ENCODE measurements at regions not wholly inside any gene's neighbourhood (a gene's known extent, or its start where the extent isn't known, plus 50 kb on each side); places are given as distances from the start of the nearest gene placed in this dataset.

DNA sequence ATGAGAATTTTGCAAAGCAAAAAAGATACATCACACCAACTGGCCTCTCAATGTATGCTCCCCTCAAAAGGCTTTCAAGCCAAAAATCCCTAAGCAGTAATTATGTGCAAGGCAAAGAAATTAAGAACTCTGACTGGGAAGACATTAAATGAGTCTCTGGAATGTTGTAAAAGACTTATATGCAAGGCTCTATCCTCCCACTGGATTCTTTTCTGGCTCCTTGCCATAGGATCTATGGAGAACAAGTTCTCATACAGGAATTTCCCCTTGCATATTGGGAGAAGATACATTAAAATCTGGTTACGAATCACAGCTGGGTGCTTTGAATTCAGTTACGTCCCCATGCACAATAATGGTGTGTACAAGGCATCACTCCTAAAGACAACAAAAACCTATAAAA is 73.4 kb upstream of the ATL2 start:
- DNase-seq (ENCODE audit: low read depth), result no peak

DNA sequence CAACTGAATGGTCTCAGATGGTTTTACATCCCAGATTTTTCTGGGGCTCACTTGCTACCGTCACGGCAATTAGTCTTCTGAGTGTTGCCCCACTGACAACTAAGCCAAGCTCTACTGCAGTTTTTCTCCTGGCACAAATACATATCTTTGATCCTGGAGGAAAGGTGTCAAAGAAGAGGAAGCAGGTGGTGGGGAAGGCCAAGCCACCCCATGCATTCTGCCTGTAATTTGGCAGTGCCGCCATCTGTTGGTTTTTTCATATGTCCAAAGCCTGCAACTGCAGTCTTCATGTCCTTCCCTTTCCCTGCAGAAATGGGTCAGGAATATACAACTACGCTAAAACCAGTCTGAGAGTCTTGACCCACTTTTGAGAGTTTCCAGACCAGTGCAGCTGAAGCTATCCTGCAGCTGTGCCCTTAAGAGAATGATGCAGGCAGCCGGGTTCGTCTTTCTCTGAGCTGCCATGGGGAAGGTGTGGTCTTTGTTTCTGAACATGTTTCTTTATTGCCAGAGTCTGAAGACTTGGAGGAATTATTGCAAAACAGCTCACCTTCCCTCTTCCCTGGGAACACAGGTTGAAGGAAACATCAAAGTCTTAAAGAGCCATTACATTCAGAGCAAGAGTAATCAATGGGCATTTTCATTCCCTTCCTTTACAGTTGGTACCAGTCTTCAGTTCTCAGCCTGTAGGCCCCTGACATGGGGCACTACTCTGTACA is 71.8 kb upstream of the ATL2 start:
- DNase-seq (ENCODE audit: low read depth), result no peak

DNA sequence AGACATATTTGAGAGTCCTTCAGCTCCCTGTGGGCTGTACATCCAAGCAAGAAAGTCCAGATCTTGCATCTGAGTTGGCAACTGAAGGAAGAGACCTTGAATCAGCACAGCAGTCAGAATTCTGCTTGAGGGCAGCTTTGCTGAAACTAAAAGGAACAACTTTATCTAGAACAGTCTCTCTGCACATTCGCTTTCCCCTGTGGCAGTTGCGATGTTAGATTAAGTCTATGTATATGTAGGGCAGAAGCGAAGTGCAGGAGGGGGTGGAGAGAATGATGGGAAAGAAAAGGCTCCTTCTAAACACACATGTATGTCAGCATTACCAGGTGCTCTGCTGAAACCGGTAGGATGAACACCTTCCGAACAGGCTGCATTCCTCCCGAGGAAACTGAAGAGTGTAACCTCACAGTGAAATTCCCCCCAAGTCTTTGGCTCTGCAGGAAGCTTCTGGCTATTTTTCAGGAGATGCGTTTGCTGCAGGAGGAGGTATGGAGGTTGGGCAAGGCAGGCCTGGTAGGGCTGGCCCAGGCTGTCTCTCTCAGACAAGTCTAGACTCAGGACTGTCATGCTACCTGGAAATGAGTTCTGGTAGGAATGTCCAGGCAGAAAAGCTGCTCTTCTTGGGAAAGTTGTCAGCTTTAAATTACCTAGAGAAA is 70.0 kb upstream of the ATL2 start:
- no peak for DNase-seq (ENCODE audit: low read depth)

DNA sequence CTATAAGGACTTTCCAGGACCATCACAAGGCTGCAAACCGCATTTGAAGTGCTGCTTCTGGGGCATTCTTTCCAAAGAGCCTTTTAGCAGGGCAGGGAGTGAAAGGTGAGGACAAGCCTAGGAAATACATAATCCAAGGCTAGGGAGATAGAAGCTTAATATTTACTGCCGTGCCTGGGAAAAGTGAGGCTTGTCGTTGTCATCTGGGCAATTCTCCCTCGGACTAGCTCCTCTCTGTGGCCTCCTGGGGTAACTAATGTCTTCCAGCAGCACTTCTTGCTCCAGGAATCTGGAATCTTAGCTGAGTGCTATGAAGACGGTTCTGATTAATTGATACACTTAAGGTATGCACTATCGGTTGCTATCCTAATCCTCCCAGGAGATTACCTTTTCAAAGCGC is 69.3 kb upstream of the ATL2 start:
- DNase-seq (ENCODE audit: low read depth), result no peak

DNA sequence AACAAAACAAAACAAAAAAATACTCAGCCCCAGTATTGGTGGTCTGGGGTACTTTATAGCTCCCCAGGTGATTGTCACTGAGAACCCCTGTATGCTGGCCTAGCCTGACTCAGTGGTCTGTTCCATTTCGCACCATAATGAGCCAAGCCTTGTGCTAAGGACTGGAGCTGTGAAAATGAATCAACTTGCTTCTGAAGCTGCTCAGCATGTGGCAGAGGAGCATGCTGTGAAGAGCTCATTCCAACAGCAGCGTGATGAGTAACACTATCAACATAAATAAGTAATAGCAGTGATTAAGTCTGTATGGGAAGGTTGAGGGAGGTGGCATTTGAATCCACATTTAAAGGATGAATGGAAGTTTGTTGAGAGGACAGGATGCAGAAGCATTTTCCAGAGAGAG is 67.2 kb upstream of the ATL2 start:
- DNase-seq (ENCODE audit: low read depth), result no peak

DNA sequence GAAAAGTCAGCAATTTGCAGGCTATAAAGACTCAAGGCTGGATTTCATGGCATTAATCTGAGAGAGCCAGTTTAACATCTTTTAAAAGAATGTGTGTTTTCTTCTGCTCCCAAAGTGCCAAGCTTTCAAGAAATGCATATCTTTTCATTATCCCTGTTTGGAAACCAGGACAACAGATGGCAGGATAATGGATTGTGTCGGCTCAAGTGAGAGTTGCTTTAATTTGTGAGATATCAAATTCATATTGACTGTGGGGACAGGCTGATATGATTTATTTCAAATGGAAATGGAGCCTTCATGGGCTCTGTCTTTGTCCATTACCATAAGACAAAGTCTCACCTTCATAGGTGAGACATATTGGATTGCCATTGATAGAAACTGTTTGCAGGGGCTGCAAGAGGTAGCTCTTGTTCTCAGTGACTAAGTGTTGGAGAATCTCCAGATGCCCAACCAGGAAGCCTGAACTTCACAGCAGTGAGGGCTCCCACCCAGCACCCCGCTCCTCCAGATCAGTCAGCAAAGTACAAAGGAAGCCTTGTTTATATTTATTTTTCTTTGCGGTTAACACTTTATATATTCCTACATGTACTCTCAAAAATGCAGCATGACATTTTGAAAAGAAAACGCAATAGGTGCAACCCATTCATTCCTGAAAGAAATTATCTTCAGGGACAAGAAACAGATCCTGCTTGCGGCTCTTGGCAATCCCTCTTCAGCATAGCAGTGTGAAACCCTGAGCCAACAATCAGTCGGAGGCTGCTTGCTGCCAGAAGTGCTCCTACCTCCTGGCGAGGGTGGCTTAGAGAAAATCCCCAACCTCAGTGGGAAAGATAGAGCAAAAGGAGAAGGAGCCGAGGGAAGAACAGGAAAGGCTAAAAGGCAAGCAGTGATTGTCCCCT is 65.8 kb upstream of the ATL2 start:
- DNase-seq (ENCODE audit: low read depth), result no peak

DNA sequence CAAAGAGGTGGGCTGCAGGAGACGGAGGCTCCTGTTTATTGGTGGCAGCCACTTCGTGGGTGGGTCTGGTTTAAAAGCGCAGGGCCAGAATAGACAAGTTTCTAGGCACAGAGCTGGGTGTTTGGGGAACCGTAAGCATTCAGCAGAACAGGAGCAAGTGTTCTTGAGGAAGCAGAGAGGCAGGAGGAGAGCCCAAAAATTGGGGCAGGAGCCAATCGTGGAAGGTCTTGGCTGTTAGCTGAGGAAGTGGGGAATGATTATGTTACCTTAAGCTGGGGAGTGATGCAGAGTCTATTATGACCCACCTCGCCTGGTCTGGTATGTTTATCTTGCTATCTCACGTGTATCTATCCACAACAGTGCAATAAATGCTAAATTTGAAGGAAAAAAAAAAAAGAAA is 64.3 kb upstream of the ATL2 start:
- no peak for DNase-seq (ENCODE audit: low read depth)

DNA sequence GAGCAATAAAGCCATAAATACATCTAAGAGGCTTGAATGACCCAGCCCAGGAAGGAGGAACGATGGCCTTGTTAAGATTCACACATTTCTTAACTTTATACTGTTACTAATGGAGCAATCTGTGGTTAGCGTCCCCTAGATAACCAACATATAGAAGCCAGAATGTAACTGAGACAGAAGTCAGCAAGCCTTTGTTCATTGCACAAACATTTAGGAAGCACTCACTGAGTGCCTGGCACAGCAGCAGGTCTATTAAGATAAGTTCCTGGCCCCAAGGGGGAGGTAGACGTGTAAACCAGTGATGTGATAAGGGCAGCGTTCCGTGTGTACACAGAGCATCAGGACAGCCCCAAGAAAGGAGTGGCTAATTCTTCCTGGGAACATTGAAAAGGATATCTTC is 63.6 kb upstream of the ATL2 start:
- no peak for DNase-seq (ENCODE audit: low read depth)

DNA sequence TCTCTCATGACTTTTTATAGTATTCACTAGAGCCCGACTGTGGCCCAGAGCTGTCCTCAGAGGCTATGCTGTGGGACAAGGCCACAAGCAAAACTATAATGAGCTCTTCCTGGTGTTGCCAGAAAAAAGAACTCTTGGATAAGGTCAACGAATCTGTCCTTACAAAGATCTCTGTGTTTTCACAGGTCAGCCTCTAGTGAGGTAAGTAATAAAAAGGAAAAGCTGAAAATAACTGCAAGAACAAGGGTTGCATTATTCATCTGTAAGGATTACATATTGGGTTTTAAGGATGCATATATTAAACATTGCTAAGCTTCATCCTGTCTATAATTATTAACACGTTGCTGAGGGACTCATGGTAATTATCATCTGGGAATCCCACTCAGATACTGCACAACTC is 62.8 kb upstream of the ATL2 start:
- no peak for DNase-seq (ENCODE audit: low read depth)

DNA sequence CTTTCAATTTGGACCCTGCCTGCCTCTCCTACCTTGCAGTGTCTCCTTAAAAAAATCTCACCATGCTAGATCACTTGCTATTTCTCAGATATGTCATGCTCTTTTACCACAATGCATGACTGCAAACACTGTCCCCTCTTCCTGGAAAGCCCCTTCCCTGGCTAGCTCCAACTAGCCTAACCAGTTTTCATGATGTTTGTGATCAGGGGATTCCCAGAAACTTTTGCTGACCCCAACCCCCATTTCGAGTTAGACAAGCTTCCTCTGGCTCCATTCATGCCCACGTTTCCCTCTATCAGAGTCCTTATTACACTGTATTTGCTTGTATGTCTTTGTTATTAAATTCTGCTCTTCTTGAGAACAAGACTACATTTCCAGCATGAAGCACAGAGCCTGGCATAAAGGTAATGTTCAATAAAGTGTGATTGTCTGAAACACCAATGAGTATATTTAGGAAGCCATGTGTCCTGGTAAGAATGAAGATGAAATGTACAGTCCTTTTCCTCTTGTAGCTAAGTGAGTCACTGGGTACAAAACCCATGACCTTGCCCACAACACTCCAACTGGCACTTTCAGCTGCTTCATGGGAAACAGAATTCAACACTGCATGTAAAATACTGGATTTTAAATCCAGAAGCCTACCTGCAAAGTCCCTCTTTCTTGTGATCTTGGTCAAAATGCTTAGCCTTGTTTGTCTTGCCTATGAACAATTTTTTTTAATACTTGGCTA is 62.0 kb upstream of the ATL2 start:
- no peak for DNase-seq (ENCODE audit: low read depth)

DNA sequence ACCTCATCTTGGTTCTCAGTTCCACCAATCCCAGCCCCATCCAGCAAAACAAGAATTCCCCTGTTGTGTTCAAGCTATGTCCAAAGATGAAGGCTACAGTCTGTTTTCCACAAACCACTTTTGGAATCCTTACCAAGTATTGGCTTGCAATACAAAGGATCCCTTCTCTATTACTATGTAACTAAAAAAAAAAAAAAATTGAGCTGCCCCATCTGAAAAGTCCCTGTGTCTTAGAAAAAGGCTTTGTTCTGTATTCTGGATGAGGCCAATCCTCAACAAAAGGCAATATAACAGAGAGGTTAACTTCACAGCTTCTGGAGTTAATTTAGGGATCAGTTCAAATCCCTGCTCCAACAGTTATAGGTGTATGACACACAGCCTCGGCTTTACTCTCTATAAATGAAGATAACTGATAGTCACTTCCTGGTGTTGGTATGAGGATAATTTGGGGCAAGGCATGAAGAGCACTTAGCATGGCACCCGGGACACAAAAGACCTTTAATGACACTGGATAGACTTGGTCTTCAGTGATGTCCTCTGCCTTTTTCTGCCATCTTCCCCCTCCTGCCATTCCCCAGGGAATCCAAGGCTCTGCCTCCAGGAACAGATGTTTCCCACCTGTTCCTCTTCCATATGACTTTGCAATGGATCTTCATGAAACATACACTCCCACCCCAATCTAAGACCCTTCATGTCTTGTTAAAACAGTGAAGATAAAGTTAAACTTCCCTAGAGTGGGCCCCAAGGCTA is 61.2 kb upstream of the ATL2 start:
- DNase-seq (ENCODE audit: low read depth), result no peak

DNA sequence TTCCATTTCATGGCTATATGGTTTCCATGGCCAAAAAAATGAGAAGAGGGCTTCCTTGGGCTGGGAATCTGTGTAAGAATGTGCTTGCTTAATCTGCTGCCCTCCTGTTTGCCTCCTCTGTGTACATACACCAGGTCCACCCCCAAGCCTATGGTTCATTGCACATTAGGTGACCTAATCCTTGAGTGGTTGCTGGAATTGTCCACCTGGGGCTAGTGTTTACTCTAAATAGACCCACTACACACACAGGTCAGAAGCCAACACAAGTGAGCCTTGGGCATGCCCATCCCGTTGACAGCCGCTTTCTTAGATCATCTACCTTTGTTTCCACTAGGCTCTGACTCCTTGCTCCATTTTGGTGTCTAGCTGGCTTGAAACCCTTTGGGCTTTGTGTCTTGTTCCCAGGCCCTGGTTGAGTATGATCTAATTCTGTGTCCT is 59.2 kb upstream of the ATL2 start:
- DNase-seq (ENCODE audit: low read depth), result no peak

DNA sequence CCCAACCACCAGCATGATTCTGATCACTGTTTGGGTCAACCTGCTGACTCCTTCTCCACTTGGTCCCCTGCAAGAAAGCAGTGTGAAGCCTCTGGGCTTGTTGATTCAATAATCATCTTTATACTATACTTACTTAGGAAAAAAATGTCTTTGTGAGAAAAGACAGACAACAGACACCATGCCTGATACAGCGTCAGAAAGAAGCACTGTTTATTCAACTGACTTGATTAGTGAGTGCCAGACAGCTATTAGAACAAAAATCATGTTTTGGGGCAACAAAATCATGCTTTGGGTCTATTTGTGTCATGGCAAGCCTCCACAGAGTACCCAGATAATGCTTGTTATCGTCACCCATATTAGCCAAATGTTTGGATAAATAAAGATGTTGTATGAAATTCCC is 58.7 kb upstream of the ATL2 start:
- DNase-seq (ENCODE audit: low read depth), result no peak

DNA sequence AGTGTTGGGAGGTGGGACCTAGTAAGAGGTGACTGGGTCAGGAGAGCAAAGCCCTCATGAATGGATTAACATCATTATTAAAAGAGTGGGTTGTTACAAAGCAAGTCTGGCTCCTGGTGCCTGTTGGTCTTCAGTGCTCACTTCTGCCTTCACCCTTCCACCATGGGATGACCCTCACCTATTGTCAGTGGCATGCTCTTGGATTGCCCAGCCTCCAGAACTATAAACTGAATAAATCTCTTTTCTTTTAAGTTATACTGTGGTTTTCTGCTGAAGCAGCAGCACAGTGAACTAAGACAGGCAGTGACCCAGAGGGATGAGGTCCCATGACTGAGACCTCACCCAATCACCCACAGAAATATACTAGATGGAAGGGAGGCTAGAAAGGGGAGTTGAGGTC is 57.5 kb upstream of the ATL2 start:
- DNase-seq (ENCODE audit: low read depth), result no peak

DNA sequence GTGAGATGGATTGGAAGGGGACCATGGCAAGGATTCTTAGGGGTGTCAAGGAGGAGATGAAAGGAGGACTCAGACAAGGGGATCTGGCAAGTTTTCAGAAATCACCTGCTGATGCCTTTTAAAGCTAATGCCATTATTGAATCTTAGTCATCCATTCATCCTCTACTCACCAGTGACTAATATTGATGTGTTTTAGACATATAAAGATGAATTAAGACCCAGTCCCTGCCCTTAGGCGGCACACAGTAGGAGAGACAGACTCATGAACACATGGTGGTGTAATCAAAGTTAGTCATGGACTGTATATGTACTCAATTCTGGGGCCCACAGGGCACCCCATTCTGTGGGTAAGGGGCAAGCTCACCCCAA is 56.5 kb upstream of the ATL2 start:
- DNase-seq (ENCODE audit: low read depth), result no peak

DNA sequence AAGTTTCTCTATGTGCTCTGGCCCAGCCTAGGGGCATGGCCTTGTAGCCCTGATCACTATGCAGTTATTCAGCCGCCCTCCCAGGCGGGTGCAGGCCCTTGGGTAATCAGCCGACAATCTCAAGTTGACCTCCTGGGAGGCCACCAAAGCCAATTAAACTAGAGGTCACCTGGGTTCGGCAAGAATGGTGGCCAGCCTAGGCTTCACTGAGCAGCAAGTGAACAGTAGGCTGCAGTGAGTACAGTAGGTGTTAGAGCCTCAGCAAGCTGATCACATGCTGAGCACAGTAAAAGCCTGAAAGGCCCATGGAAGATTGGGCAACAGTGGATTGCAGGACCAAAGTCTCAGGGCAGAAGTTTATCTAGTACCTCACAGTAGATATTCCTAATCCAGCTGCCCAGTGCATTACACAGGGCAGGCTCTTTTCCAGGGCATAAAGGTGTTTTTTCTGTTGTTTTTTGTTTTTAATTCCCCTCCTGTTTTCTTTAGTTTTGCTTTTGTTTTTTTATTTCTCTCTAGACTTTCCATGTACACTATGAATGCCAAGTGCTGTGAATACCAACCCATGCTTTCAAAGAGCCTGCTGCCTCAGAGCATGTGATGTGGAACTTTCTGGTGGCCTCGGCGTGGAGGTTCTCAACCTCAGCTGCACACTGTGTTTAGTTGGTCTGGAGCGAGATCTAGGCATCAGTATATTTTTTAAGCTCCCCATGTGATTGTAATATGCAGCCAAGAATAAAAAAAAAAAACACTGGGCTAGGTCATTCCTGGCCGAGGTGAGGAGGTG is 55.9 kb upstream of the ATL2 start:
- no peak for DNase-seq (ENCODE audit: low read depth)

DNA sequence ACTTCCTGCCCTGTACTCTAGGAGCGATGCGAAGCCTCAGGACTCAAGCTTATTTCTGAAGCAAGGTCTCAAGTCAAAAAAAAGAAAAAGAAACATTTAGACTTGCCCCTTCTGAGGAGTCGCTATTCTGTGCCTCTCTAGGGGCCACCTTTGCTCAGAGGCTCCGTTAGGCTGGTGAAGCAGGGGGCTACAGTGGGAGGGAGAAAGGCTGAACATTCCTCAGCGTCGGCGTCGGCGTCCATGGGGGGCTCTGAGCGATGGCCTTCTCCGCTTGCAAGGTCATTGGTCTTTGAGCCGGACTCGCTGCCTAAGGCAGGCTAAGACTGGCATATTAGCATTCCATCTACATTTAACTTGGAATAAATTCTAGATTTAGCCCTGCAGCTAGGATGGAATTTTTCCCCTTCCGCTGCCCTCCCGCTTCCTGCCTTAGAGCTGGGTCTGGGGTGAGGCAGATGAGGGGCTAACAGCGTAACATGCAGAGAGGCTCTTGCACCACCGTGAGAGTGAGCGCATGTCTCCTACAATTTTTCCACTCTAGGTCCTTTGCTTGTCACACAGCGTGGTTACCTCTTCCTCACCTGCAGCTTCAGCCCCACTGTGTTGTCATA is 53.6 kb upstream of the ATL2 start:
- DNase-seq (ENCODE audit: low read depth), result no peak

DNA sequence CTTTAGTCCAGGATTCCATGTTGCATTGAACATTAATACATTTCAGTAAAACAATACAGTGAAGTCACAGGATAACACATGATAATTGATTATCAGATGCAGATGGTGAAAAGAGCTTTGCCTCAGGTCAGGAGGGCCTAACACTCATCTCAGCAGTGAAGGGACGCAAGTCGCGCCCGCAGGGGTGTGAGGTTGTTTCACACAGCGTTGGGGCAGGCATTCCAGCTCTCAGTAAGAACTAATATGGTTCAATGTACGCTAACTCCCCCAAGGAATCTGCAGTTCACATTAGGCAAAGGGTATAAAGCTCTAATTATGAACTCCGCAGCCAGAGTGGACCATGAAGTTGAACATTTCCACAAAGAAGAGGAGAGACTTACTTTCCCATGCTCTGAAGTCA is 53.1 kb upstream of the ATL2 start:
- DNase-seq (ENCODE audit: low read depth), result no peak

DNA sequence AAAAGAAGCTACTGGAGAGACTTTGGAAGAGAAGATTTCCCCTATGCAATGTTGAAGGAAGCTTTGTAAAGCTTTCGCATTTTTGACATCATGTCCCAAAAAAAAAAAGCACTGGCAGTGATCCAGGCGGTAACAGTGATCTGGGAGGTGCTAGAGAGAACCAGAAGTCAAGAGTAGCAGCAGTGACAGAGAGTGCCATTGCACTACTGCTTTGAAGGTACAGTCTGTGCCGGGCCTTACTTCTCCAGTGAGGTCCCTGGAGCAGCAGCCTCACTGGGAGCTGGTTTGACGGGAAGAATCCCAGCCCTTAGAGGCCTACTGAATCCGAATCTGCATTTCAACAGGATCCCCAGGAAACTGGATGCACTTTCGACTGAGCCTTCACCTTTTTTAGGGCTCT is 50.9 kb upstream of the ATL2 start:
- DNase-seq (ENCODE audit: low read depth), result no peak

DNA sequence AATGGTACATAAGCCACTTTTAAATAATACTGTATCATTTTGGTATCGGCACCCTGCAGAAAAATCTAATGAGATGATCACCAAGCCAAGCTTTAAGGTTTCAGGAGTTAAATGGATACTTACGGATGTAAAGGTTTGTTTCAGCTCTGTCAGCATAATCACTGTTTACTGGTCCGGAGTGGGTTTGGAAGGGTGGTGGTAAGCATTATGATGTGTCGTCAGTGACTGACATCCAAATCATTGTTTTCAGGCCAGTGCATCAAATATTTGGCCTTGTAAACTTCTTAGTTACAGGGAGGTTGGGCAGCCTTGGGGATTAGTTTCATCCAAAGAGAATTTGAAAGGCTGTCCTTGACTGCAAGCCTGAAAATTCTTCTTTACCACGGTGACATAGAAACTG is 50.0 kb upstream of the ATL2 start:
- no peak for DNase-seq (ENCODE audit: low read depth)

Measured in fibroblast of the conjunctiva (primary cell).